BE2C (cell line): ENCODE measurements at regions not wholly inside any gene's neighbourhood (a gene's known extent, or its start where the extent isn't known, plus 50 kb on each side); places are given as distances from the start of the nearest gene placed in this dataset.
"Not testable (repeated sequence)": the region's sequence is repeated elsewhere in the genome, so short reads cannot be mapped to it uniquely, and the experiment has no call there.

ENCODE experiments used
- DNase-seq: peaks from one replicate; pipeline ENCODE4 v3.0.0-alpha.2; 2020
- H3K27me3 ChIP-seq: fragments of 250-450 bp; sonication (Bioruptor Pico); 2 replicates; pipeline ENCODE4 v1.5.1; 2020; ENCODE audit warnings: mild to moderate bottlenecking
- H3K36me3 ChIP-seq: fragments of 250-450 bp; sonication (Bioruptor Pico); 2 replicates; pipeline ENCODE4 v1.5.1; 2020; ENCODE audit warnings: mild to moderate bottlenecking
- H3K4me1 ChIP-seq: fragments of 250-450 bp; sonication (Bioruptor Pico); 2 replicates; pipeline ENCODE4 v1.5.1; 2020
- H3K4me3 ChIP-seq: 2 replicates; pipeline ENCODE4 v1.5.1; 2011; ENCODE audit warnings: low read depth, low read length
- H3K9me3 ChIP-seq: fragments of 250-450 bp; sonication (Bioruptor Pico); 2 replicates; pipeline ENCODE4 v1.5.1; 2020
- TF ChIP-seq, protein P1 (sequence below): IDR thresholded peaks from 2 replicates; pipeline ENCODE4 v1.5.1; 2012; ENCODE audit warnings: mild to moderate bottlenecking, low read depth, low read length

DNA sequence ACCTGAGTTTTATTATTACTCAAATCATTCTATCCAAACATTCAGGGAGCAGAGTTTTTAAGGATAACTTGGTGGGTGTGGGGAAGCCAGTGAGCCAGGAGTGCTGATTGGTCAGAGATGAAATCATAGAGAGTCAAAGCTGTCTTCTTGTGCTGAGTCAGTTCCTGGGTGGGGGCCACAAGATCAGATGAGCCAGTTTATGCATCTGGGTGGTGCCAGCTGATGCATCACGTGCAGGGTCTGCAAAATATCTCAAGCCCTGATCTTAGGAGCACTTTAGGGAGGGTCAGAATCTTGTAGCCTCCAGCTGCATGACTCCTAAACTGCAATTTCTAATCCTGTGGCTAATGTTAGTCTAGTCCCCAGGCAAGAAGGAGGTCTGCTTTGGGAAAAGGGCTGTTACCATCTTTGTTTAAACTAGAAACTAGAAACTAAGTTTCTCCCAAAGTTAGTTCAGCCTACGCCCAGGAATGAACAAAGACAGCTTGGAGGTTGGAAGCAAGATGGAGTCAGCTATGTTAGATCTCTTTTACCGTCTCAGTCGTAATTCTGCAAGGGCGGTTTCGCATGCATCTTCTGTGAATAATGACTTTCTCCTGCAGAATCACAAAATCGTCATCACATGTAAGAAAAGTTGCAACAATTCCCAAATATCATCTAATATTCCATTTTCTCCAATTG lies 97.5 kb downstream of the ZNF664 start:
- H3K4me3 ChIP-seq, H3K9me3 ChIP-seq, H3K36me3 ChIP-seq, H3K27me3 ChIP-seq, DNase-seq, H3K4me1 ChIP-seq: not testable (repeated sequence)

DNA sequence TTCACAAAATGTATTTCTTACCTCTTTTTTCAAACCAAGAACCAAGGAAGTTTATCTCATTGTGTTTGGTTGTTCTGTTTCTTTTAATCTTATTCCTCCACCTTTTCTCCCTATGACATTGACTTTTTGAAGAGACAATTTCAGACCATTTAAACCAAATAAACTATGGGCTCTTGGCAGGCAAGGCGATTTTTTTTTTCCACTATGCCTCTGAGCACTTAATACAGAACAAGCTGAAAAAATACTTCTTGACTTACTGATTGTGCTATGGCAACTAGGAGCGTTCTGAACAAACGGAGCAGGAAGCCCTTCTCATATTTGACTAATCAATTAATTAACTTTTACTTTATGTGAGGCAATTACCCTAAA lies 98.0 kb downstream of the ZNF664 start:
- Histone ChIP-seq H3K9me3 (no peaks in the 10 kb centered on the region; the same call in 1 of the 2 replicates), H3K27me3 (no peaks in the 10 kb centered on the region), H3K36me3 (no peaks in the 10 kb centered on the region), H3K4me3 (no peak overlapping the region), H3K4me1 (peaks cover 8% of the 10 kb centered on the region)
- TF ChIP-seq, protein P1, sequence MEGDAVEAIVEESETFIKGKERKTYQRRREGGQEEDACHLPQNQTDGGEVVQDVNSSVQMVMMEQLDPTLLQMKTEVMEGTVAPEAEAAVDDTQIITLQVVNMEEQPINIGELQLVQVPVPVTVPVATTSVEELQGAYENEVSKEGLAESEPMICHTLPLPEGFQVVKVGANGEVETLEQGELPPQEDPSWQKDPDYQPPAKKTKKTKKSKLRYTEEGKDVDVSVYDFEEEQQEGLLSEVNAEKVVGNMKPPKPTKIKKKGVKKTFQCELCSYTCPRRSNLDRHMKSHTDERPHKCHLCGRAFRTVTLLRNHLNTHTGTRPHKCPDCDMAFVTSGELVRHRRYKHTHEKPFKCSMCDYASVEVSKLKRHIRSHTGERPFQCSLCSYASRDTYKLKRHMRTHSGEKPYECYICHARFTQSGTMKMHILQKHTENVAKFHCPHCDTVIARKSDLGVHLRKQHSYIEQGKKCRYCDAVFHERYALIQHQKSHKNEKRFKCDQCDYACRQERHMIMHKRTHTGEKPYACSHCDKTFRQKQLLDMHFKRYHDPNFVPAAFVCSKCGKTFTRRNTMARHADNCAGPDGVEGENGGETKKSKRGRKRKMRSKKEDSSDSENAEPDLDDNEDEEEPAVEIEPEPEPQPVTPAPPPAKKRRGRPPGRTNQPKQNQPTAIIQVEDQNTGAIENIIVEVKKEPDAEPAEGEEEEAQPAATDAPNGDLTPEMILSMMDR: no peak
- no peak for DNase-seq

DNA sequence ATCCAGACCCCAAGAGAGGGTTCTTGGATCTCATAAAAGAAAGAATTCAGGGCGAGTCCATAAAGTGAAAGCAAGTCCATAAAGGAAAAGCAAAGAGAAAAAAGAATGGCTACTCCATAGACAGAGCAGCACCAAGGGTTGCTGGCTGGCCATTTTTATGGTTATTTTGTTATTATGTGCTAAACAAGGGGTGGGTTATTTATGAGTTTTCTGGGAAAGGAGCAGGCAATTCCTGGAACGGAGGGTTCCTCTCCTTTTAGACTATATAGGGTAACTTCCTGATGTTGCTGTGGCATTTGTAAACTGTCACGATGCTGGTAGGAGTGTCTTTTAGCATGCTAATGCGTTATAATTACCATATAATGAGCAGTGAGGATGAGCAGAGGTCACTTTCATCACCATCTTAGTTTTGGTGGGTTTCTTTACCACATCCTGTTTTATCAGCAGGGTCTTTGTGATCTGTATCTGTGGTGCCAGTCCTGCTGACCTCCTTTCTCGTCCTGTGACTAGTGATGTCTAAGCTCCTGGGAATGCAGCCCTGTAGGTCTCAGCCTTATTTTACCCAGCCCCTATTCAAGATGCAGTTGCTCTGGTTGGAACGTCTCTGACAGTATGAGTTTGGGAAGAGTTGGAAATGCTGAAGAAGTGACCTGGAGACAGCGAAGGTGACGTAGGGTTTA lies 100.5 kb downstream of the ZNF664 start:
- Histone ChIP-seq H3K9me3 (no peaks in the 10 kb centered on the region; the same call in 1 of the 2 replicates), H3K4me3 (no peak overlapping the region), H3K27me3 (no peaks in the 10 kb centered on the region), H3K4me1 (peaks cover 8% of the 10 kb centered on the region), H3K36me3 (no peaks in the 10 kb centered on the region)
- DNase-seq: no peak
- TF ChIP-seq, protein P1: no peak

DNA sequence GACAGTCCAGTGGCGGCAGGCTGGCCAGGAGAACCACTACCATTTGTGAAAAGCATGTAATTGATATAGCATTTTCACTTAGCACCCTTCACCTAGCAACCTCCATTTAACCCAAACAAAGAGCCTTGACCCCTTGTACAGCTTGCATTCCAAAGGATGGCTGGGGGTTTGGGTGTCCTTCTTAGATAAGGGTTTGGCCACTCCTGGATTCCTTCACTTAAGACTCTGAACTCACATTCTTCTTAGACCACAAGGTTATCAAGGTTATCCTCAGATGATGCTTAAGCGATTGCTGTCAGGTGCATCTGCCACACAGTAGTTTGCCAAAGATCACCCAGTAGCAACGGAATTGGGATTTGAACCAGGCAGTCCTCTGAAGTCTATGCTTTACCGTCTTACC lies 102.8 kb downstream of the ZNF664 start:
- no peak overlapping the region for H3K4me3 ChIP-seq
- TF ChIP-seq, protein P1: no peak
- no peaks in the 10 kb centered on the region for H3K36me3 ChIP-seq
- no peaks in the 10 kb centered on the region for H3K27me3 ChIP-seq
- H3K4me1 ChIP-seq: no peaks in the 10 kb centered on the region; the same call in 1 of the 2 replicates
- no peak for DNase-seq
- H3K9me3 ChIP-seq: no peaks in the 10 kb centered on the region; the same call in 1 of the 2 replicates

DNA sequence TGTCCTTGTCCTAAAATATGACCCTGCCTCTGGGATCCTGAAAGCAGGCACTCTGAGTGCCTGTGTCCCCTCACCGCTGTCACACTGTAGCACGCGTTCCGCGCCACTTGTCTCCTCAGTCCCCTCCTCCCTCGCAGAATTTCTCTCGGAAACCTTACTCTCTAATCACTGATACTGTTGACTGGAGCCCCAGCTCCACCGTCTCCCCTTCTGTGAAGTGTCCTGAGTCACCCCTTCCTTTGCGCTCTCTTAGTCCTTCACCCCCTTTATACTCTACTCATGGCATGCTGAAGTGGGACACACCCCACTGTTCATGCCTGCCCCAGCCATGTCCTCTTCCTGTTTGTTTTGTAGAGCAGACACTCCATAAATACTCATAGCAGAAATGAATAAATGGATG lies 104.7 kb downstream of the ZNF664 start:
- H3K27me3 ChIP-seq: no peaks in the 10 kb centered on the region
- no peak for DNase-seq
- no peak overlapping the region for H3K4me3 ChIP-seq
- TF ChIP-seq, protein P1: no peak
- no peaks in the 10 kb centered on the region; the same call in 1 of the 2 replicates for H3K9me3 ChIP-seq
- H3K36me3 ChIP-seq: no peaks in the 10 kb centered on the region
- no peaks in the 10 kb centered on the region for H3K4me1 ChIP-seq

DNA sequence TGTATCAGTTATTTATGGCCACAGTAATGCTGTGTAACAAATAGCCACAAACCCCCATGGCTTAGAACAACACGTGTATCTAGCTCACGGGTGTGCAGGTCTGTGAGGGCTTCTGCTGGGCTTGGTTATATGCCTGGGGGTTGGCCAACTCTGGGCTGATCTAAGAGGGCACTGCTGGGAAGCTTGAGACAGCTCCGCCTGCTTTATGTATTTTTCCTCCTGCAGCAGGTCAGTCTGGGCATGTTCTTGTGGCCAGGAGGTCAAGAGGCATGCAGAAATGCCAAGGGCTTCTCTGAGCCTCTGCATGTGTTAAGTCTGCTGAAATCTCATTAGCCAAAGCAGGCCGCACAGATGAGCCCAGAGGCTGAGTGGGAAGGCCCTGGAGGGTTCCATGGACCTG lies 105.8 kb downstream of the ZNF664 start:
- no peaks in the 10 kb centered on the region for H3K4me1 ChIP-seq
- no peaks in the 10 kb centered on the region for H3K36me3 ChIP-seq
- H3K9me3 ChIP-seq: no peaks in the 10 kb centered on the region; the same call in 1 of the 2 replicates
- no peak overlapping the region for H3K4me3 ChIP-seq
- no peaks in the 10 kb centered on the region for H3K27me3 ChIP-seq
- DNase-seq: no peak
- TF ChIP-seq, protein P1: no peak
